GM18907 (cell line): ENCODE measurements at regions not wholly inside any gene's neighbourhood (a gene's known extent, or its start where the extent isn't known, plus 50 kb on each side); places are given as distances from the start of the nearest gene placed in this dataset.
"Not testable (repeated sequence)": the region's sequence is repeated elsewhere in the genome, so short reads cannot be mapped to it uniquely, and the experiment has no call there.

ENCODE experiments used
- ATAC-seq: cut with Tn5 transposase; IDR thresholded peaks from one replicate; pipeline ENCODE4 v1.9.1; 2021; ENCODE audit warnings: mild to moderate bottlenecking, moderate library complexity; ENCODE audit not compliant: unreplicated experiment

DNA sequence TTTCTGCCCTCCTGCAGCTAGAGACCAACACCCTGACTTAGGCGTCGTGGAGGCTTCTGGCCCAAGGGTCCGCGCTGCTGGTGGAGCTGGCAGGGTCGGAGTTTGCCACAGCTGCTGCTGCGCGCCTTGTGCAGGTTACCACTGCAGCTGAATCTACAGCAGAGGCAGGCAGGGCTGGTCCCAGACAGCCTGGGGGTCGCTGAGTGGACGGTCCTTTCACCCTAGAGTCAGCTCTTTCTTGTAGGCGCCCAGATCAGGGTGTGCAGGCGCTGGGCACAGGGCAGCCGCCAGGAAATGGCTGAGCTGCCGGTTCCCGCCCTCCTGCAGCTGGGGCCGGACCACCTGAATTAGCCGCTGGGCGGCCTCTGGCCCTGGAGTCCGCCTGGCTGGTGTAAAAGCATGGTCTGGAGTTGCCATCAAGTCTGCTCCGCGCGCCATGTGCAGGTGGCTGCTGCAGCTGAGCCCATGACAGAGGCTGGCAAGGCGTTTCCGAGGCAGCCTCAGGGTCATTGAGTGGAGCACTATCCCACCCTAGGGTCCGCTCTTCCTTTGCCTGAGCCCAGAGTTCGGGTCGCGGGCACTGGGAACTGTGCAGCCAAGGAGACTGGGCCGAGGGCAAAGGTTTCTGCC, 144.3 kb downstream of the CCDC74A start:
- not testable (repeated sequence) for ATAC-seq

DNA sequence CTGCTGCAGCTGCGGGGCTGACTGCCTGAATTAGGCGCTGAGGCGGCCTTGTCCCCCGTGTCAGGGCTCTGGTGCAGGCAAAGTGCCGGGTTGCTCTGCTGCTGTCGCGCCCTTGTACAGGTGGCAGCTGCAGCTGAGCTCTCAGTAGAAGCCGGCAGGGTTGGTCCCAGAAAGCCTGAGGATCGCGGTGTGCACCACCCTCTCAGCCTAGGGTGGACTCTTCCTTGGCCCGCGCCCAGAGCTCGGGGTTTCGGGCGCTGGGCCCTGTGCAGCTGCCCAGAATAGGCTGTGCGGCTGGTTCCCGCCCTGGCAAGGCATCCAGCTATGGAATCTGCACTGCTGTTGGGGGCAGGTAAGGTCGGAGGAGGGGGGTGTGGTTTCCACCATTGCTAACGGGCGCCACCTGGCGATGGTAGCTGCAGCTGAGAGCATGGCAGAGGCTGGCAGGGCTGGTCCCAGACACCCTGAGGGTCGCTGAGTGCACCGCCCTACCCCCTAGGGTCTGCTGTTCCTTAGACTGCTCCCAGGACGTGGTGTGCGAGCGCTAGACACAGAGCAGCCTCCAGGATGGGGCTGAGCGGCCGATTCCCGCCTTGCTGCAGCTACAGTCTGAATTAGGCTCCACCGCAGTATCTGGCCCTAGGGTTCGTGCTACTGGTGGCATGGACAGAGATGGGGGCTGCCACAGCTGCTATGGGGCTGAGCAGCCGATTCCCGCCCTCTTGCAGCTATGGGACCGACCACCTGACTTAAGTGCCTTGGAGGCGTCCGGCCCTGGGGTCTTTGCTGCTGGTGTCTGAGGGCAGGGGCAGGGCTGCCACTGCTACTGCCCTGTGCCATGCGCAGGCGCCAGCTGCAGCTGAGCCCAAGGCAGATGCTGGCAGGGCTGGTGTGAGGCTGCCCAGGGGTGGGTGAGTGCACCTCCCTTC, 145.0 kb downstream of the CCDC74A start:
- peak; percentile 96 for ATAC-seq

- ATAC-seq: peak; percentile 98
Observed at GRCh38 chr2:131673400-131674173, 145.9 kb downstream of the CCDC74A start.

DNA sequence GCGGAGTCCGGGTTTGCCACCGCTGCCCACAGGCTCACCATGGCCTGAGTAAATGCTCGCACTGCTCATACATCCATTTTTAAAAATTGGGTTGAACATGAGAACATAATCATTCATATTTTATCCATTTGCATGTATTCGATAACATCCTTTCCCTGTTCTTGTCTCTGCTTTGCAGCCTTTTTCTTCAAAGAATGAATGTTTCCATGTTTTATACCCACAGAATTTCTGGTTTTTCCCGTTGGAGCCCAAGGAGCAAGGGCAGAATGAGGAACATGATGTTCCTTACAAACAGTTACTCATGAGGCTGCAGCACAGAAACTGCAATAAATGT, 146.5 kb downstream of the CCDC74A start:
- ATAC-seq: no peak

GRCh38 chr2:131681611-131682121, 154.0 kb downstream of the CCDC74A start:
- ATAC-seq: peak; percentile 10

DNA sequence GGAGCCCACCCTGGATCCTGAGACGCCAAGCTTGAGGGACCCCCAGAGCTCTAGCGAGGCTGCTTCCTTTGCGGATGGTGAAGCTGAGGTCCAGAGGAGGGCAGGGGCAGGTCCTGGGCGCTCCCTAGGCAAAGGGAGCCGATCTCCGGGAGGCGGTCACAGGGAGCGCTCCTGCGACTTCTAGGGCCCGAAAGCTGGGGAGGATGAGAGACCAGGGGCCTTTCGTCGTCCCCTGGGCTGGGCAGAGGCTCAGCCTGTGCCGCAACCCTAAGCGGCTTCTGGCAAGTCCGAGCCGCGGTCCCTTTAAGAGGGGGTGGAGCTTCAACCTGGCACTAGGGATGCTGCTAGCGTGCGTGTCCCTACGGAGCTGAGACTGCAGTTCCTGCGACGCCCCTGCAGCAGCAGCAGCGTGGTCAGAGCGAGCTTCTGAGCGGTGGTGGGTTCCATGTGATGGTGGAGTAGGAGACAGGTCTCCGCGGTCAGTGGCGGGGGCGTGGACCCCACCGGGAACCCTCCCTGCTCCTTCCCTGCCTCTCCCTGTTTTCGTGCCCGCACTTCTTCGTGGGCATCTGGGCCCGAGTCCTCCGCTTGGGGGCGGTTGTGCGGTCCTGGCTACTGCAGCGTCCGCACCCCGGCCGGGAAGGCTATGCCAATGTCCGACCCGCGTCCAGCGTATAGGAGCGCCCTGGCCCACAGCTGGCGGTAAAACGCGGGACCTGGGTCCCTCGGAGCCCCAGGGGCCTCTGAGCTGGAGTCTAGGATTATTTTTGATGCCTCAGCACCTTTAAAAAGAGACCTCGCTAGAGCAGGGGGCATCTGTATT, 154.6 kb downstream of the CCDC74A start:
- peak; percentile 100 for ATAC-seq

DNA sequence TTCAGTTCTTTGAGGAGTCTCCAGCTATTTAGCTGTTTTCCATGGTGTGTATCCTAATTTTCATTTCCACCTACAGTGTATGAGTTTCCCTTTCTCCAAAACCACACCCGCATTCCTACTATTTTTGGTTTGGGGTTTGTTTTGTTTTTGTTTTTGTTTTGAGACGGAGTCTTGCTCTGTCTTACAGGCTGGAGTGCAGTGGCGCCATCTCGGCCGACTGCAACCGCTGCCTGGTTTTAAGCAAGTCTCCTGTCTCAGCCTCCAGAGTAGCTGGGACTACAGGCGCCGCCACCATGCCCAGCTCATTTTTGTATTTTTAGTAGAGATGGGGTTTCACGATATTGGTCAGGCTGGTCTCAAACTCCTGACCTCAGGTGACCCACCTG, 155.2 kb downstream of the CCDC74A start:
- peak; percentile 50 for ATAC-seq

DNA sequence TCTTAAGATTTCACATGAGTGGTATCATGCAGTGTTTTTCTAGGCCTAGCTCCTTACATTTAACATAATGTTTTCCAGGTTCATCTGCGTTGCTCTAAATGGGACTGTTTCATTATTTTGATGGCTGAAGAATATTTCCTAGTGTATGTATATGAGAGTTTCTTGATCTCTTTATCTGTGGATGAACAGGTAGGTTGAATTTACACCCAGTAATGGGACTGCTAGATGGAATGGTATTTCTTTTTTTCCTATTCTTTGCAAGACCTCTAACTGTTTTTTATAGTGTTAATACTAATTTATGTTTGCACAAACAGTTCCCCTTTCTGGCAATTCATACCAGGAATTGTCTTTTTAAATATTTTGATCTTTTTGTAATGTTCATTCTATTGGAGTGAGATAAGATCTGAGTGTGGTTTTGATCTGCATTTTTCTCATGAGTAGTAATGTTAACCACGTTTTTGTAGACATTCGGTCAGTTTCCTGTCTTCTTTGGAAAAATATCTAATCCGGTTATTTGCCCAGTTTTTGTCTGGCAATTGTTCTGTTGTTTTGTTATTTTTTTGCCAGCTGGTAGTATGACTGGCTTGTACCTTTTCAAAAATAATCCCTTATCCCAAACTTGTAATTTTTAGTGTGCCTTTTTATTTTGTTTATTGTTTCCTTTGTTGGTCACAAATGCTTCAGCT, 157.1 kb downstream of the CCDC74A start:
- ATAC-seq: not testable (repeated sequence)

GRCh38 chr2:131686164-131686893, 158.6 kb downstream of the CCDC74A start:
- not testable (repeated sequence) for ATAC-seq

DNA sequence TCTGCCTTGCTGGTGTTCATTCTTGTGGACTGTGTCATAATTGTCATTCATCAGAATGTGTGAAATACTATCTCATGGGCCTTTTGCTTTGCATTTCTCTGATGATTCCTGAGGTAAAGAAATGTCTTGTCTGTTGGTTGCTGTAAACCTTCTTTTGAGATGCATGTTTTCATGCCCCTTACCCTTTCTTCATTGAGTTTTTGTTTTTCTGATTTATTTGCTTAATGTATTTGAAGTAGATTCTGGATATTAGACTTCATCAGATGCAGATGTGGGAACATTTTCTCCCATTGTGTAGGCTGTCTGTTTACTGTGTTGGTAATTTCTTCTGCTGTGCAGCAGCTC, 159.2 kb downstream of the CCDC74A start:
- ATAC-seq: not testable (repeated sequence)

DNA sequence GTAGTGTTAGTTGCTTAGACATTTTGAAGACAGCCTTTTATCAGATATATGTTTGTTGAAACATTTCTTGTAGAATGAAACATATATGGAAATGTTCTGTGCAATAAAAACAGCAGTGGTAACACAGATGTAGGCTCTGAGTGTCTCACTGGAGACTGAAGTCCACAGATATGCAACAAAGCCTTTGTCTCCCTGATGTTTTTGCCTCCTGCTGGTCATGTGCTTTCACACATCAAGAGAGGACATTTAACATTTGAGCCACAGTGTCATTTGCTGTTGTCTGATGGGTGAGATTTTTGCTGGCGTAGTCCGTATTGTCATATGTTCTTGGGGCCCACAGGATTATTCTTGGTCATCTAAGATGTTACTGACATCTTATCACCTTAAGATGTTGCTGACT, 161.4 kb downstream of the CCDC74A start:
- not testable (repeated sequence) for ATAC-seq

GRCh38 chr2:131711268-131711667, 183.6 kb downstream of the CCDC74A start:
- not testable (repeated sequence) for ATAC-seq

DNA sequence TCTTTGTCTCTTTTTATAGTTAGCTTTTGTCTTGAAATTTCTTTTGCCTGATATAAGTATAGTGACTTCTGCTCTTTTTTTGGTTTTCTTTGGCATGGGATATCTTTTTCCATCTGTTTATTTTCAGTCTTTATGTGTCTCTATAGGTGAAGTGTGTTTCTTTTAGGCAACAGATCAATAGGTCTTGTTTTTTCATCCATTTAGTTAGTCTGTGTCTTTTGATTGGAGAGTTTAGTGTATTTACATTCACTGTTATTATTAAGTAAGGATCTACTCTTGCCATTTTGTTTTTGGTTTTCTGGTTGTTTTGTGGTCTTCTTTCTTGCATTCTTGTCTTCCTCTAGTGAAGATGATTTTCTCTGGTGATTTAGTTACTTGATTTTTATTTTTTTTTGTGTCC, 190.2 kb downstream of the CCDC74A start:
- not testable (repeated sequence) for ATAC-seq

GRCh38 chr2:131721163-131721562, 193.5 kb downstream of the CCDC74A start:
- not testable (repeated sequence) for ATAC-seq

DNA sequence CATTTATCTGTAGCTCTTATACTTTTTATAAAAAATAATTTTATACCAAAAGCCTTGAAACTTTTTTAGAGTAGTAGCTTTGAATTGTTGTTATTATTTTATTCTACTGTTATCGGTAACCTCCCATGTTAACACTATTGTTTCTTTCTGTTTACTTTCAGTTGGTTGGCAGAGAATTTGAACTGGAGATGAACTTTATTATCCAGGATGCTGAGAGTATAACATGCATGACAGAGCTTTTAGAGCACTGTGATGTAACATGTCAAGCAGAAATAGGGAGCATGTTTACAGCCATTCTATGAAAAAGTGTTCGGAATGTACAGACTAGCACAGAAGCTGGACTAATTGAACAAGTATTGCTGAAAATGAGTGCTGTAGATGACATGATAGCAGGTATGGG, 194.6 kb downstream of the CCDC74A start:
- ATAC-seq: not testable (repeated sequence)

DNA sequence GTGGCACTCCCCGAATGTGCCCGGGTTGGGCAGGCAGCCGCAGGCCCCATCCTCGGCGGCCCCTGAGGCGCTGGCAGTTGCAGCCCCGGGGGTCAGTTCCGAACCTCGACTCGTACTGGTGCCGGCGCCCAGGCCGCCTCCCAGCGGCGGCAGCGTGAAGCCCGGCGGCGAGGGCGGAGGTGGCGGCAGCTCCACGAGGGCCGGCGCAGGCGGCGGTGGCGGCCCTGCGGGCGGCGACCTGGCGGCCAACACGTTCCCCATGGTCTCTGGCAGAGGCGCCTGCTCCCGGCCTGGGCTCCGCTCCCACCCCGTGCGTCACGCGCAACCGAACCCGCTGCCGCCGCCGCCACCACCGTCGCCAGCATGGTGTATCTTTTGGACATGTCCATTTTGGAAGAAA, 196.3 kb downstream of the CCDC74A start:
- no peak for ATAC-seq

GRCh38 chr2:131728451-131728850, 200.8 kb downstream of the CCDC74A start:
- not testable (repeated sequence) for ATAC-seq

DNA sequence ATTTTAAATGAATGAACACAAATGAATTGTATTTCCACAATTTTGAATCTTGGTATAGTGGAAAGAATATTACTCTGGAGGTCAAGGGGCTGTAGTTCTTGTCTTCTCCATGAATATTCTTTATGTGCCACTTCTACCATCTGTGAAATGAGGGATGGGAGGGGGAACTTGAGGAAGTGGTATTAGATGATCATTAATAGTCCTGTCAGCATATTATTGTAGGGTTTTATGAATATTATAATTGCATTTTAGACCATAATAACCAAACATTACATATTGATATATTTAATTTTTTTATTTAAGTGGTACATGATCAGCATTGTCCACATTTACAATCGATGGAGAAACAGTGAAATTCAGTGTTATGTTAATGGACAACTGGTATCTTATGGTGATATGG, 205.8 kb downstream of the CCDC74A start:
- ATAC-seq: not testable (repeated sequence)

DNA sequence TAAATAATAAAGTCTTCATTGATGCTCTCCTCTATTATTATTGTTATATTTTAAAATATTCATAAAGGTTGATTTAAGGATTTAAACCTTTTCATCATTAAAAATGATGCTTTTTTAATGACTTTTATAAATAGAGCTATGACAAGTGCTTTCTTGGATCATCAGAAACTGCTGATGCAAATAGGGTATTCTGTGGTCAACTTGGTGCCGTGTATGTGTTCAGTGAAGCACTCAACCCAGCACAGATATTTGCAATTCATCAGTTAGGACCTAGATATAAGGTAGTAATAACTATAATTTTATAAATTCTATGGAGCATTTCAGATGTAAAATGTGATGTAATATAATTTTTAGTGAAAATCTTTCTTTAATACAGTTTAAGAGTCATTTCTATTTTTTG, 208.7 kb downstream of the CCDC74A start:
- peak; percentile 95 for ATAC-seq
